ENCODE measurements at regions not wholly inside any gene's neighbourhood (a gene's known extent, or its start where the extent isn't known, plus 50 kb on each side); places are given as distances from the start of the nearest gene placed in this dataset.

- no peak overlapping the region for H3K9ac ChIP-seq
- no peaks in the 10 kb centered on the region for H3K36me3 ChIP-seq (ENCODE audit: insufficient read depth)
- H2AFZ ChIP-seq (ENCODE audit: low read depth), result no peak overlapping the region
- no peaks in the 10 kb centered on the region for H3K27me3 ChIP-seq (ENCODE audit: insufficient read depth, low read depth)
- no peaks in the 10 kb centered on the region for H4K20me1 ChIP-seq (ENCODE audit: insufficient read depth)
- no peaks in the 10 kb centered on the region for H3K79me2 ChIP-seq (ENCODE audit: insufficient read depth, low read depth)
- no peak for TF ChIP-seq CTCF (conservative IDR thresholded peaks at IDR 0.05; ENCODE audit: low read depth, low read length)
- no peak overlapping the region for H3K27ac ChIP-seq
- no peaks in the 10 kb centered on the region for H3K4me1 ChIP-seq (ENCODE audit: low read depth, poor library complexity, severe bottlenecking)
- no peak overlapping the region for H3K4me3 ChIP-seq (IDR thresholded peaks at IDR 0.05; ENCODE audit: insufficient read depth, low read depth, low read length)
- H3K4me2 ChIP-seq, result no peak overlapping the region
Measured at GRCh38 chr18:39223283-39223682, 1657.7 kb upstream of the CELF4 start.

GRCh38 chr18:39215920-39216319 is 1650.3 kb upstream of the CELF4 start:
- TF ChIP-seq CTCF (conservative IDR thresholded peaks at IDR 0.05; ENCODE audit: low read depth, low read length), result no peak
- no peaks in the 10 kb centered on the region for H3K4me1 ChIP-seq (ENCODE audit: low read depth, poor library complexity, severe bottlenecking)

DNA sequence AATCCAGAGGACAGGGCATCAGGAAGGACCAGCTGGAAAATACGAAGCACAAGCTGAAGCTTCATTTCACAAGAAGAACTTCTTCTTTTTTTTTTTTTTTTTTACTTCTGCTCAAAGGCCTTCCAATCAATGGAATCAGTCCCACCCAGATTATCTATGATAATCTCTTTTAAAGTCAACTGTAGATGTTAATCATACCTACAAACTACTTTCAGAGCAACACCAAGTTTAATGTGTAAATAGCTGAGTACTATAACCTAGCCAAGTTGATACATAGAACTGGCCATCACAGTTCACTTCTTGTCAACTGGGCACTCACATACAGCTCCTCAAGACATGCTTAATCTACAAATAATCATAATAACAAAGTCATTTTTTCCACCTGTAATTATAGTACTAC is 1645.9 kb upstream of the CELF4 start:
- H3K27me3 ChIP-seq (ENCODE audit: insufficient read depth, low read depth), result no peaks in the 10 kb centered on the region
- H3K4me1 ChIP-seq (ENCODE audit: low read depth, poor library complexity, severe bottlenecking), result no peaks in the 10 kb centered on the region
- H3K36me3 ChIP-seq (ENCODE audit: insufficient read depth), result no peaks in the 10 kb centered on the region
- no peak overlapping the region for H3K27ac ChIP-seq
- no peak overlapping the region for H3K9ac ChIP-seq
- no peak overlapping the region for H3K4me2 ChIP-seq
- no peak overlapping the region for H3K4me3 ChIP-seq (IDR thresholded peaks at IDR 0.05; ENCODE audit: insufficient read depth, low read depth, low read length)
- no peak overlapping the region for H2AFZ ChIP-seq (ENCODE audit: low read depth)
- TF ChIP-seq CTCF (conservative IDR thresholded peaks at IDR 0.05; ENCODE audit: low read depth, low read length), result no peak
- no peaks in the 10 kb centered on the region for H3K79me2 ChIP-seq (ENCODE audit: insufficient read depth, low read depth)
- no peaks in the 10 kb centered on the region for H4K20me1 ChIP-seq (ENCODE audit: insufficient read depth)

More at GRCh38 chr18:39215920-39216319, 1650.3 kb upstream of the CELF4 start:
- Histone ChIP-seq H3K36me3 (ENCODE audit: insufficient read depth) (no peaks in the 10 kb centered on the region), H3K4me3 (IDR thresholded peaks at IDR 0.05; ENCODE audit: insufficient read depth, low read depth, low read length) (no peak overlapping the region), H3K4me2 (no peak overlapping the region), H4K20me1 (ENCODE audit: insufficient read depth) (no peaks in the 10 kb centered on the region), H3K27ac (no peak overlapping the region), H3K27me3 (ENCODE audit: insufficient read depth, low read depth) (no peaks in the 10 kb centered on the region), H2AFZ (ENCODE audit: low read depth) (no peak overlapping the region), H3K79me2 (ENCODE audit: insufficient read depth, low read depth) (no peaks in the 10 kb centered on the region), H3K9ac (no peak overlapping the region)

- Histone ChIP-seq H3K27ac (no peak overlapping the region), H2AFZ (ENCODE audit: low read depth) (no peak overlapping the region), H4K20me1 (ENCODE audit: insufficient read depth) (no peaks in the 10 kb centered on the region), H3K4me1 (ENCODE audit: low read depth, poor library complexity, severe bottlenecking) (no peaks in the 10 kb centered on the region), H3K27me3 (ENCODE audit: insufficient read depth, low read depth) (no peaks in the 10 kb centered on the region), H3K4me3 (IDR thresholded peaks at IDR 0.05; ENCODE audit: insufficient read depth, low read depth, low read length) (no peak overlapping the region), H3K9ac (no peak overlapping the region), H3K79me2 (ENCODE audit: insufficient read depth, low read depth) (no peaks in the 10 kb centered on the region), H3K4me2 (no peak overlapping the region), H3K36me3 (ENCODE audit: insufficient read depth) (no peaks in the 10 kb centered on the region)
- no peak for TF ChIP-seq CTCF (conservative IDR thresholded peaks at IDR 0.05; ENCODE audit: low read depth, low read length)
Measured at GRCh38 chr18:39209173-39209572, 1643.6 kb upstream of the CELF4 start.
